UCSD-AML1 (cell line): ENCODE measurements at regions not wholly inside any gene's neighbourhood (a gene's known extent, or its start where the extent isn't known, plus 50 kb on each side); places are given as distances from the start of the nearest gene placed in this dataset.
"Not testable (repeated sequence)": the region's sequence is repeated elsewhere in the genome, so short reads cannot be mapped to it uniquely, and the experiment has no call there.

Source experiments
- DNase-seq: peaks from one replicate; lab custom pipeline; 2025; ENCODE audit not compliant: unreplicated experiment; lab: John Stamatoyannopoulos, UW

GRCh38 chr11:12585861-12586260 lies 88.4 kb upstream of the TEAD1 start:
- DNase-seq, result no peak

GRCh38 chr11:12587333-12587991 lies 86.8 kb upstream of the TEAD1 start:
- DNase-seq, result no peak

- DNase-seq, result no peak
These were observed 82.5 kb upstream of the TEAD1 start for GRCh38 chr11:12591706-12592105.

GRCh38 chr11:12592283-12592682 lies 81.9 kb upstream of the TEAD1 start:
- DNase-seq, result no peak

GRCh38 chr11:12595089-12595847 lies 79.0 kb upstream of the TEAD1 start:
- not testable (repeated sequence) for DNase-seq

GRCh38 chr11:12598330-12599256 lies 75.6 kb upstream of the TEAD1 start:
- DNase-seq, result no peak

- peak; percentile 36 for DNase-seq
These were observed 74.6 kb upstream of the TEAD1 start for GRCh38 chr11:12599408-12600143.

- no peak for DNase-seq
These were observed 73.4 kb upstream of the TEAD1 start for GRCh38 chr11:12600829-12601228.

- DNase-seq, result no peak
These were observed 71.8 kb upstream of the TEAD1 start for GRCh38 chr11:12602421-12602820.

GRCh38 chr11:12603143-12604088 lies 70.8 kb upstream of the TEAD1 start:
- DNase-seq, result no peak

- DNase-seq, result no peak
These were observed 69.6 kb upstream of the TEAD1 start for GRCh38 chr11:12604557-12605153.

- DNase-seq, result no peak
These were observed 67.6 kb upstream of the TEAD1 start for GRCh38 chr11:12606597-12606996.

GRCh38 chr11:12608678-12609077 lies 65.5 kb upstream of the TEAD1 start:
- not testable (repeated sequence) for DNase-seq

GRCh38 chr11:12611352-12611751 lies 62.9 kb upstream of the TEAD1 start:
- DNase-seq, result no peak

- no peak for DNase-seq
These were observed 56.6 kb upstream of the TEAD1 start for GRCh38 chr11:12617632-12618031.

- no peak for DNase-seq
These were observed 55.3 kb upstream of the TEAD1 start for GRCh38 chr11:12618743-12619540.

GRCh38 chr11:12623869-12624268 lies 50.4 kb upstream of the TEAD1 start:
- DNase-seq, result no peak
